Panc1 (cell line): ENCODE measurements at regions not wholly inside any gene's neighbourhood (a gene's known extent, or its start where the extent isn't known, plus 50 kb on each side); places are given as distances from the start of the nearest gene placed in this dataset.

Experiments
- ATAC-seq: fragments of 200-7000 bp; cut with Tn5 transposase; 2 replicates; pipeline ENCODE4 v1.9.1; 2020; ENCODE audit warnings: mild to moderate bottlenecking, moderate library complexity
- BruUV-seq: library from RNA; stranded (reverse); fragments of 400-500 nt; replicated peaks from 2 replicates; lab custom pipeline; 2021; lab: Mats Ljungman, UMichigan
- CTCF ChIA-PET: fragments of 300-600 bp; sonication (Branson Sonifier 250); formaldehyde crosslinking; loops from one replicate; lab custom pipeline; 2022; ENCODE audit warnings: antibody characterized with exemption; lab: Charles Lee
- POLR2A ChIA-PET: fragments of 300-600 bp; sonication (Branson Sonifier 250); formaldehyde crosslinking; loops from one replicate; lab custom pipeline; 2022; ENCODE audit warnings: antibody characterized with exemption; lab: Charles Lee
- DNase-seq: peaks from one replicate; pipeline ENCODE4 v3.0.0-alpha.2; 2010; ENCODE audit warnings: low read depth, low spot score
- H3K27ac ChIP-seq: 2 replicates; pipeline ENCODE4 v1.5.1; 2011; ENCODE audit warnings: mild to moderate bottlenecking, low read length, inconsistent platforms
- H3K27me3 ChIP-seq: fragments of 200-500 bp; sonication (Bioruptor generic); 2 replicates; pipeline ENCODE4 v1.6.0; 2014; ENCODE audit warnings: low read length, inconsistent platforms; ENCODE audit not compliant: control insufficient read depth, insufficient read depth
- H3K36me3 ChIP-seq: fragments of 200-500 bp; sonication (Bioruptor generic); 2 replicates; pipeline ENCODE4 v1.5.1; 2014; ENCODE audit warnings: inconsistent platforms, mild to moderate bottlenecking, low read length, moderate library complexity; ENCODE audit not compliant: control insufficient read depth, insufficient read depth
- H3K4me1 ChIP-seq: 2 replicates; pipeline ENCODE4 v1.5.1; 2011; ENCODE audit warnings: inconsistent platforms, mild to moderate bottlenecking, low read length, moderate library complexity; ENCODE audit not compliant: control insufficient read depth, insufficient read depth
- H3K4me3 ChIP-seq, 2 experiments: 2 replicates each; pipeline ENCODE4 v1.5.1; 2011 to 2012; ENCODE audit warnings: low read depth in 2 of 2, low read length in 2 of 2, mild to moderate bottlenecking in 2 of 2, inconsistent platforms in 1 of 2, moderate library complexity in 1 of 2
- H3K9me3 ChIP-seq: fragments of 200-500 bp; sonication (Bioruptor generic); 2 replicates; pipeline ENCODE4 v1.5.1; 2014; ENCODE audit warnings: low read depth, mild to moderate bottlenecking, inconsistent platforms, low read length, moderate library complexity; ENCODE audit not compliant: control insufficient read depth, insufficient read depth
- CTCF ChIP-seq: fragments of 450-650 bp; IDR thresholded peaks from 2 replicates; pipeline ENCODE4 v1.5.1; 2017; ENCODE audit warnings: mild to moderate bottlenecking
- POLR2AphosphoS5 ChIP-seq: IDR thresholded peaks from 2 replicates; pipeline ENCODE4 v1.6.1; 2012; ENCODE audit warnings: mild to moderate bottlenecking, low read depth, low read length, moderate library complexity
- REST ChIP-seq, 2 experiments: IDR thresholded peaks; 2 replicates each; pipeline ENCODE4 v1.6.1; 2011 to 2012; ENCODE audit warnings: low read depth in 2 of 2, control low read depth in 1 of 2, low read length in 1 of 2, mild to moderate bottlenecking in 1 of 2, moderate library complexity in 1 of 2; ENCODE audit not compliant: insufficient read depth in 1 of 2
- SIN3A ChIP-seq: IDR thresholded peaks from 2 replicates; pipeline ENCODE4 v1.6.1; 2012; ENCODE audit warnings: low read depth, mild to moderate bottlenecking, low read length, moderate library complexity, borderline replicate concordance; ENCODE audit not compliant: insufficient read depth
- TCF7L2 ChIP-seq: IDR thresholded peaks from 2 replicates; pipeline ENCODE4 v1.6.1; 2011; ENCODE audit warnings: mild to moderate bottlenecking, low read depth, low read length, inconsistent platforms
- in situ Hi-C: cut with HindIII; loops from 2 replicates; pipeline ENCODE4 v1.10.0; 2016; ENCODE audit warnings: low sequenced_read_pairs, low pct_unique_long_range_greater_than_20kb
- intact Hi-C: fragments of 100-400 bp; cut with micrococcal nuclease; formaldehyde crosslinking; loops from one replicate; pipeline ENCODE4 v1.10.0; 2022; ENCODE audit not compliant: unreplicated experiment

DNA sequence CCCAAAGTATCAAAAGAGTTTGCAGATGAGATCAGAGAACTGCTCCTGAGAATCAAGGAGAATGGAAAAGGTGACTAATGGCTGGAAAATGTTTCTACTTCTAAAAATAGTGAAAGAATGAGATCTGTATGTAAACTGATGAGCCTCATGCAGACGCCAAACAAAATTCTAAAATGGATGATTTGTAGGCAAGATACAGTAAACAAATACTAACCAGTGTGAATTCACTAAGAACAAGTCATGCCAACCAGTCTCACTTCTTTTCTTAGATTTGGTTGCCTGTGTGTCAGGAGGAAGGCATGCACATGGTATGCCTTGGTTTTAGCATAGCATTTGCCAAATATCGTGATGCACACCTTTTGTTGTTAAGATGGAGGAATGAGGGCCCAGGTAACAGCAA, 94.9 kb upstream of the PIK3CG start:
- no peak for ATAC-seq
- CTCF ChIA-PET = no interaction called here
- BruUV-seq = no TSS peak
- Histone ChIP-seq H3K4me1 (peaks cover 4% of the 10 kb centered on the region; the same call in 1 of the 2 replicates), H3K27ac (no peak overlapping the region), H3K9me3 (no peaks in the 10 kb centered on the region), H3K36me3 (no peaks in the 10 kb centered on the region), H3K4me3 (no peak overlapping the region), H3K27me3 (no peaks in the 10 kb centered on the region)
- TF ChIP-seq CTCF (no peak), POLR2AphosphoS5 (no peak), REST (IDR thresholded peaks at IDR 0.05; ENCODE audit: insufficient read depth in 1 of 2, low read depth in 2 of 2, low read length in 1 of 2) (no peak), SIN3A (no peak), TCF7L2 (no peak)
- no peak for DNase-seq
- in situ Hi-C loops = no loop called here
- POLR2A ChIA-PET = no interaction called here
- intact Hi-C loops = no loop called here

DNA sequence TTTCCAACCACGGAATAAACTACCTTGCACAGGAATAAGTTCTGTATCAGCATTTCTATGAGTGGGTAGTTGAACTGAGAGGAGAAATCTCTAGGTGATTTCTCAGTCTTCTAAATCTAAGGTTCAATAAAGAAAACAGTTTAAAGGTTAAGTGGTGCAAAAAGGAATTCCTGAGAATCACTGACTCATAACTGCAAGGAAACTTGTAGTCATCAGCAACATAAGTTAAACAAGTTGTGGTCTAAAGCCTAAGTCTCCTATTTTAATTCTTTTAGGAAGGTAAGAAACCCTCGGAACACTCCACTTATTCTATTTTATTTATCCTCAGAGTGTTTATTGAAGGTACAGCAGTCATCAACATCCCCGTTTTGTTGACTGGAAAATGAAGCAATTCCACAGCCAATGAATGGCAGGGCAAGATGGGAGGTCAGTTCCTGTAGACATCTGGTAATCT, 92.4 kb upstream of the PIK3CG start:
- no peaks in the 10 kb centered on the region for H3K9me3 ChIP-seq
- H3K27ac ChIP-seq = no peak overlapping the region
- ATAC-seq = no peak
- intact Hi-C loops (no loop called here), in situ Hi-C loops (no loop called here)
- no peak overlapping the region for H3K4me3 ChIP-seq
- no peaks in the 10 kb centered on the region for H3K36me3 ChIP-seq
- CTCF ChIA-PET = no interaction called here
- DNase-seq = no peak
- POLR2A ChIA-PET = no interaction called here
- TF ChIP-seq CTCF (no peak), POLR2AphosphoS5 (no peak), SIN3A (no peak), TCF7L2 (no peak), REST (IDR thresholded peaks at IDR 0.05; ENCODE audit: insufficient read depth in 1 of 2, low read depth in 2 of 2, low read length in 1 of 2) (no peak)
- no peaks in the 10 kb centered on the region for H3K27me3 ChIP-seq
- BruUV-seq = no TSS peak
- peaks cover 9% of the 10 kb centered on the region; the same call in 1 of the 2 replicates for H3K4me1 ChIP-seq
